Uterus (tissue), 3 donors: ENCODE measurements at regions not wholly inside any gene's neighbourhood (a gene's known extent, or its start where the extent isn't known, plus 50 kb on each side); places are given as distances from the start of the nearest gene placed in this dataset.
A peak's percentile ranks its signal among the peaks of the same experiment; 100 is the strongest.
"Not testable (repeated sequence)": the region's sequence is repeated elsewhere in the genome, so short reads cannot be mapped to it uniquely, and the experiment has no call there.

Experiments used
- DNase-seq, 2 donors: peaks; one replicate each; pipeline ENCODE4 v3.0.0-alpha.2; 2019 to 2020
- H3K27ac ChIP-seq, 2 donors: fragments of 200-600 bp; sonication (generic); 1 replicate in 1 of 2; 2 replicates in 1 of 2; pipeline ENCODE4 v1.5.1; 2016 to 2018
- H3K27me3 ChIP-seq, 2 donors: fragments of 200-600 bp; sonication (generic); one replicate each; pipeline ENCODE4 v1.5.1; 2018 to 2019; ENCODE audit warnings: control low read depth in 1 of 2
- H3K36me3 ChIP-seq, 2 donors: fragments of 200-600 bp; sonication (generic); one replicate each; pipeline ENCODE4 v1.5.1; 2019; ENCODE audit warnings: control low read depth in 1 of 2
- H3K4me1 ChIP-seq, 2 donors: fragments of 200-600 bp; sonication (generic); one replicate each; pipeline ENCODE4 v1.5.1; 2018 to 2019; ENCODE audit warnings: control low read depth in 1 of 2
- H3K4me3 ChIP-seq, 2 donors: fragments of 200-600 bp; sonication (generic); 1 replicate in 1 of 2; 2 replicates in 1 of 2; pipeline ENCODE4 v1.5.1; 2018 to 2019; ENCODE audit warnings: mild to moderate bottlenecking in 1 of 2
- H3K9me3 ChIP-seq, 2 donors: fragments of 200-600 bp; sonication (generic); one replicate each; pipeline ENCODE4 v1.5.1; 2019; ENCODE audit warnings: control low read depth in 1 of 2
- intact Hi-C: fragments of 100-400 bp; cut with DNase I; formaldehyde crosslinking; loops from one replicate; pipeline ENCODE4 v1.15.1; 2023; ENCODE audit warnings: low total_unique reads
- donor health status: DM: yes; HTN: yes; CAD: no.

- DNase-seq: not testable (repeated sequence)
Observed at GRCh38 chr7:76852787-76853584, 179.2 kb downstream of the SPDYE17 start.

GRCh38 chr7:76852362-76852761, 179.8 kb downstream of the SPDYE17 start:
- DNase-seq, intact Hi-C loops, H3K4me1 ChIP-seq, H3K36me3 ChIP-seq, H3K4me3 ChIP-seq, H3K9me3 ChIP-seq, H3K27ac ChIP-seq, H3K27me3 ChIP-seq: not testable (repeated sequence)

More at GRCh38 chr7:76852787-76853584, 179.2 kb downstream of the SPDYE17 start:
- H3K27ac ChIP-seq, H3K36me3 ChIP-seq, intact Hi-C loops, H3K9me3 ChIP-seq, H3K4me3 ChIP-seq, H3K4me1 ChIP-seq, H3K27me3 ChIP-seq: not testable (repeated sequence)

DNA sequence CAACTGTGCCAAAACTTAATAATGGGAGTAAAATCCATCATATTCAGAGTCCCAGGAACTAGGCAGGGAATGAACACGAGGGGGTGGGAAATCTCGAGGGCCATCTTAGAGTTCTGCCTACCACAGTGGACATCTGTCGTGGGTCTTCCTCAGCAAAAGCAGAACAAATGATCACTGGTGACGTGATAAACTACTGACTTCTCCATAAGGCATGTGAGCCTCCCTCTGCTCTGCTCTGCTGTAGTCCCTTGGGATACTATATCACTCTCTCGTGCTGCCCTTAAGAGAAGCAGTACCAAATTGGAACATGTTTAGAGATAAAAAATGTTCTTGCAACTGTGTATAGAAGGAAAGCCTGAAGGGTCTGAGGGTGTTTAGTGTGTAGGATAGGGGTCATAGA, 180.5 kb downstream of the SPDYE17 start:
- H3K36me3 ChIP-seq, intact Hi-C loops, H3K27me3 ChIP-seq, H3K9me3 ChIP-seq, DNase-seq, H3K4me3 ChIP-seq, H3K27ac ChIP-seq, H3K4me1 ChIP-seq: not testable (repeated sequence)

DNA sequence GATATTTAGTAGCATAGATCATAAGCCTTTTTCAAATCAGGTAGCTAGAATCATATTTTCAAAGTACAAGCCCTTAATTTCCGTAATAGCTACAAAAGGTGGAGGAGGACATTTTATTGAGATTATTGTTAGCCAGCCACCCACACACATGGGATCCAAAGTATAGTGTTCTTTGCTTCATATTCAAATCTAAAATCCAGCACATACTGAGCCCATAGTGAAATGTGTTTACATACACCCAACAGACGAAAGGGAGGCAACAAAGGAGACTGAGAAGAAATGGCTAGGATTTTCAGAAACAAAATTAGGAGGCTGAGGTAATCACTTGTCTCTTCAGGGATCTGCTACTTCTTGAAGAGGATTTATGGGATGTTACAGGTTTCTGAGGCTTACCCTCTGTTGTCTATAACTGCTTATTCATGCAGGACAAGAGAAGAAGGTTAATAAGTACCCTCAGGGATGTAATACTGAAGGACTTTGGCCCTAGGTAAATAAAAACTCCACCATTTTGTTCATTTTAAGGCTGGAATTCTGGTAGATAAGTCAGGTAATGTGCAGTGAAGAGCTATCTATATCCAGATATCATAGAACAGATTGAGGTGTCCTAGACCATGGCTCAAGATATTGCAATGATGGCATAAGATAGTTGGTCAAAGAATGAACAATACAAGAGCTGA, 182.1 kb downstream of the SPDYE17 start:
- H3K27me3 ChIP-seq, H3K4me1 ChIP-seq, DNase-seq, H3K4me3 ChIP-seq, intact Hi-C loops, H3K27ac ChIP-seq, H3K9me3 ChIP-seq, H3K36me3 ChIP-seq: not testable (repeated sequence)

DNA sequence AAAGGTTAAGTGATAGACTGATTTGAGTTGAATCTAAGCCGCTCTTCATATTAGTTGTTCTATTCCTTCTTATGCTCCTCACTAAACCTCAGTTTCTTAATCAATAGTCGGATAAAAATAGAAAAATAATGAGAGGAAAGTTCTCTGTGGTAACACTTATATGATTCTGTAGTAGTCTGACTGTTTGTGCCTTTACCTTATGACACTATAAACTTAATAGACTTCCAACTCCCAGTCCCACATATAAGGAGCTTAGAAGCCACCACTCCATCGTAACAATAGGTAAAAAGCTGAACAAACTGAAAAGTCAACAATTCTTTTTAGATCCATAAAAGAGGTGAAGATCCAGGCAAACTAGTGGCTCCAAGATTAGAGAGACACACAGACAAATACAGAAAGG, 192.3 kb downstream of the SPDYE17 start:
- H3K27me3 ChIP-seq, H3K9me3 ChIP-seq, H3K36me3 ChIP-seq, H3K4me1 ChIP-seq, intact Hi-C loops, DNase-seq, H3K4me3 ChIP-seq: not testable (repeated sequence)
- peak overlapping the region in 1 of 2 donors; percentile 69 for H3K27ac ChIP-seq

DNA sequence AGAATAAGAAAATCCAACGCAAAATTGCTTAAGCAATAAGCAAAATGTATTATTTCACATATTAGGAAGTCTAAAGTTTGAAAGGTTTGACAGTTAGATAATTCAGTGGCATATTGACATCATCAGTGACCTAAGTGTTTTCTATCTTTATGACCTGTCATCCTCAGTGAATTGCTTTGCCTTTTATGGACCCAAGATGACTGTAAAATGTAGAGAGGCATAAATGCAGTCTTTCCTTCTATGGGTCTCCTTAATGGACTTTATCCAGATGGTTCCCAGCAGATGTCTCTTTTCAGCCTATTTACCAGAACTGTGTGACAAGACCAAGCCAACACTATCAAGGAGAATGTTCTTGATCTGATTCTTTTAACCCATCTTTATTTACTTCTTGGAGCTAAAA, 192.9 kb downstream of the SPDYE17 start:
- H3K4me1 ChIP-seq, H3K27ac ChIP-seq, H3K36me3 ChIP-seq, H3K4me3 ChIP-seq, H3K9me3 ChIP-seq, H3K27me3 ChIP-seq, intact Hi-C loops, DNase-seq: not testable (repeated sequence)

GRCh38 chr7:76838357-76838756, 193.8 kb downstream of the SPDYE17 start:
- DNase-seq, H3K4me1 ChIP-seq, H3K4me3 ChIP-seq, H3K9me3 ChIP-seq, H3K27ac ChIP-seq, H3K36me3 ChIP-seq, intact Hi-C loops, H3K27me3 ChIP-seq: not testable (repeated sequence)

GRCh38 chr7:76829233-76829632, 202.2 kb upstream of the POMZP3 start:
- DNase-seq, intact Hi-C loops, H3K27ac ChIP-seq, H3K27me3 ChIP-seq, H3K36me3 ChIP-seq, H3K4me1 ChIP-seq, H3K9me3 ChIP-seq, H3K4me3 ChIP-seq: not testable (repeated sequence)

- H3K27ac ChIP-seq, H3K36me3 ChIP-seq, intact Hi-C loops, H3K9me3 ChIP-seq, H3K4me3 ChIP-seq, DNase-seq, H3K27me3 ChIP-seq, H3K4me1 ChIP-seq: not testable (repeated sequence)
Observed at GRCh38 chr7:76826181-76826580, 199.1 kb upstream of the POMZP3 start.

DNA sequence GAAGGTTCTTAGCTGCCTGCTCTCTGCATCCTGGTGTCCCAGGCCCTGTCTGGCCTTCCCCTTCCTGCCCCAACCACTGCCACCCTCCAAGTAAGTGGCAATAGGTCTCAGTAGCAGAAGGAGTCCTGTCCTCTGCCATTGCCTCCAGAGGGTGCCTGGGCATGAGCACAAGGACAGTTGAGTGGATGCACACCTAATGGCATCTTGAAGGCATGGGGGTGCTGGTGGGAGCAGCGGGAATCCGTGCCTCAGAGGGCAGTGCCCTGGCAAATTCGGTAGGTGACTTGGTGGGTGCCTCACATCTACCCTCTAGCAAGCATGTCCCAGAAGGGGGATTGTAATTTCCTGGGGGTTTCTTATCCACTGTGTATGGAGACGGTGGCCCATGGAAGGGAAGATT, 182.8 kb upstream of the POMZP3 start:
- H3K4me1 ChIP-seq, H3K4me3 ChIP-seq, intact Hi-C loops, H3K27me3 ChIP-seq, DNase-seq, H3K27ac ChIP-seq, H3K9me3 ChIP-seq, H3K36me3 ChIP-seq: not testable (repeated sequence)

DNA sequence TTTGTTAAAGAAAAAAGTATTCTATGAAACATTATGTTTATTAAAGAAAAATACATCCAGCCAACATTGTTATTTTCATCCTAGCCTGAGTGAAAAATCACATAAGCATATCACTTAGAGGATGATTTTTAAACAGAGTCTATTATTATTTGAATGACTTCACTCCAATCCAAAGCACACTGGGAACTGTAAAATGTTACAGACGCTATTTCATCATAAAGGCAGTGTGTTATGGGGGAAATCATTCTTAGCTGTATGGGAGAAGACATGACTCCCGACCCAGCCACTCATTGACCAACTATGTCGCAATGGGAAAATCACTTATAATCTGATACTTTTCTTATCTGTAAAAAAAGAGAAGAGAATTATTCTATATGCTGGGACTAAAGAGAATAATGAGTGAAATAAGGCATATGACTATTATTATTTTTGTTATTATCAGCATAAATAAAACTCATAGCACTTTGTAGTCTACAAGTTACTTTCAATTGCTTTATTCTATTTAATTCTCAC, 180.6 kb upstream of the POMZP3 start:
- H3K27ac ChIP-seq, H3K27me3 ChIP-seq, intact Hi-C loops, H3K36me3 ChIP-seq, DNase-seq, H3K9me3 ChIP-seq, H3K4me3 ChIP-seq, H3K4me1 ChIP-seq: not testable (repeated sequence)

- H3K9me3 ChIP-seq, H3K27me3 ChIP-seq, DNase-seq, H3K4me3 ChIP-seq, H3K36me3 ChIP-seq, H3K4me1 ChIP-seq, intact Hi-C loops: not testable (repeated sequence)
- peak overlapping the region in 1 of 2 donors; percentile 20 for H3K27ac ChIP-seq
Observed at GRCh38 chr7:76806460-76806859, 179.4 kb upstream of the POMZP3 start.

GRCh38 chr7:76806010-76806409, 178.9 kb upstream of the POMZP3 start:
- Histone ChIP-seq H3K27ac (peak overlapping the region in 1 of 2 donors; percentile 20), H3K4me3 (peak overlapping the region in 1 of 2 donors; percentile 11)
- H3K9me3 ChIP-seq, H3K4me1 ChIP-seq, H3K27me3 ChIP-seq, DNase-seq, H3K36me3 ChIP-seq, intact Hi-C loops: not testable (repeated sequence)
